AG04450 (cell line): ENCODE measurements at regions not wholly inside any gene's neighbourhood (a gene's known extent, or its start where the extent isn't known, plus 50 kb on each side); places are given as distances from the start of the nearest gene placed in this dataset.

Experiments used
- CTCF ChIA-PET: fragments of 300-600, 350-600 bp; formaldehyde crosslinking; extraction: SDS; loops from one replicate; lab custom pipeline; 2022; ENCODE audit warnings: antibody characterized with exemption, inconsistent platforms; lab: Charles Lee
- POLR2A ChIA-PET: fragments of 350-600 bp; formaldehyde crosslinking; extraction: SDS; loops from one replicate; lab custom pipeline; 2021; ENCODE audit warnings: antibody characterized with exemption, inconsistent platforms; lab: Yijun Ruan, JAX
- DNase-seq: peaks from one replicate; pipeline ENCODE4 v3.0.0-alpha.2; 2011; ENCODE audit warnings: low read depth, low spot score
- H3K27ac ChIP-seq: one replicate; pipeline ENCODE4 v1.5.1; 2012; ENCODE audit warnings: low read depth, low read length, control low read depth
- H3K27me3 ChIP-seq: one replicate; pipeline ENCODE4 v1.6.0; 2012; ENCODE audit warnings: low read length; ENCODE audit not compliant: control insufficient read depth, insufficient read depth
- H3K4me3 ChIP-seq: 2 replicates; pipeline ENCODE4 v1.5.1; 2011; ENCODE audit warnings: mild to moderate bottlenecking, low read depth, low read length, control low read depth
- H3K9me3 ChIP-seq: 2 replicates; pipeline ENCODE4 v1.5.1; 2012; ENCODE audit warnings: low read length; ENCODE audit not compliant: control insufficient read depth, insufficient read depth
- CTCF ChIP-seq: IDR thresholded peaks from 2 replicates; pipeline ENCODE4 v1.5.1; 2011; ENCODE audit warnings: low read depth, low read length, control low read depth, inconsistent platforms

GRCh38 chr20:63070771-63071540, 64.2 kb upstream of the BHLHE23 start:
- Histone ChIP-seq H3K27ac (no peak overlapping the region), H3K4me3 (no peak overlapping the region), H3K27me3 (peaks cover 19% of the 10 kb centered on the region), H3K9me3 (no peaks in the 10 kb centered on the region; the same call in 1 of the 2 replicates)
- TF ChIP-seq CTCF: no peak
- no peak for DNase-seq
- CTCF ChIA-PET: interaction anchor here (1.2 kb wide), 1 partner anchor 16 kb away, joined by 3 read pairs; no protein-coding TSS in a partner anchor
- POLR2A ChIA-PET: no interaction called here

- POLR2A ChIA-PET: no interaction called here
- Histone ChIP-seq H3K27ac (no peak overlapping the region), H3K27me3 (peaks cover 22% of the 10 kb centered on the region), H3K4me3 (no peak overlapping the region), H3K9me3 (no peaks in the 10 kb centered on the region; the same call in 1 of the 2 replicates)
- CTCF ChIA-PET: no interaction called here
- TF ChIP-seq CTCF: no peak
- DNase-seq: no peak
Observed at GRCh38 chr20:63070301-63070625, 63.5 kb upstream of the BHLHE23 start.

GRCh38 chr20:63068711-63069367, 62.1 kb upstream of the BHLHE23 start:
- no peak for DNase-seq
- ChIA-PET CTCF (interaction anchor here (0.6 kb wide), 1 partner anchor 89 kb away, joined by 3 read pairs; no protein-coding TSS in a partner anchor), POLR2A (no interaction called here)
- no peak overlapping the region for H3K4me3 ChIP-seq
- peaks cover 22% of the 10 kb centered on the region for H3K27me3 ChIP-seq
- H3K27ac ChIP-seq: no peak overlapping the region
- H3K9me3 ChIP-seq: peaks cover 5% of the 10 kb centered on the region; the same call in 1 of the 2 replicates
- TF ChIP-seq CTCF: no peak

- no peak for TF ChIP-seq CTCF
- H3K4me3 ChIP-seq: no peak overlapping the region
- POLR2A ChIA-PET: no interaction called here
- H3K27ac ChIP-seq: peak overlapping the region; percentile 21
- CTCF ChIA-PET: no interaction called here
- H3K27me3 ChIP-seq: peaks cover 13% of the 10 kb centered on the region
- no peak for DNase-seq
- peaks cover 5% of the 10 kb centered on the region; the same call in 1 of the 2 replicates for H3K9me3 ChIP-seq
Observed at GRCh38 chr20:63067721-63068560, 61.2 kb upstream of the BHLHE23 start.
